ENCODE measurements at regions not wholly inside any gene's neighbourhood (a gene's known extent, or its start where the extent isn't known, plus 50 kb on each side); places are given as distances from the start of the nearest gene placed in this dataset.
A peak's percentile ranks its signal among the peaks of the same experiment; 100 is the strongest.

DNA sequence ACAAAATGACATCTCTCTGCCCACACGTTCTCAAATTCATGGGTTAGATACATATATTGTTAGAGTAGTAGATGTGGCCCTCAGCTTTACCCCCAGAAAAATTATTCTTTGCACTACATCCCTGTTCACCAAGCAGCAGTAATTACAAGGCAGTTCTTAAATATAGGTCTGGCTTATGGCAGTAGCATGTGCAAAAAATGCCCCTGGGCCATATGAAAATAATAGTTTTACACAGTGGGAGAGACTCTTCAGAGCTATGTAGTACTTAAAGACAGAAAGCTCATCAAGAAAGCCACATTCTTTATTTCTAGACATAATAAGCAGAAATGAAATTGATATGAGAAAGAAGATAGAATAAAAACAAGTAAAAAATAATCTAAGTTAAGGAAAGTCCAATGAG, 196.3 kb upstream of the FOXP2 start:
- Histone ChIP-seq H3K4me3 (replicated peaks in 1 of 4; ENCODE audit: control extremely low read depth in 1 of 4, insufficient read depth in 1 of 4, low read depth in 3 of 4, low read length in 4 of 4) (no peak overlapping the region), H2AFZ (ENCODE audit: low read length) (no peak overlapping the region), H3K4me2 (ENCODE audit: extremely low read depth, insufficient read depth, low read length) (no peak overlapping the region), H3K9me3 (ENCODE audit: control insufficient read depth, insufficient read depth, low read depth, low read length) (no peaks in the 10 kb centered on the region), H3K9ac (ENCODE audit: insufficient read depth, low read length) (no peak overlapping the region), H3K27me3 (ENCODE audit: control insufficient read depth, insufficient read depth, low read length) (no peaks in the 10 kb centered on the region), H4K20me1 (ENCODE audit: control insufficient read depth, extremely low read depth, insufficient read depth, low read length) (no peaks in the 10 kb centered on the region), H3K4me1 (ENCODE audit: control insufficient read depth, extremely low read depth, insufficient read depth, low read length) (no peaks in the 10 kb centered on the region), H3K36me3 (ENCODE audit: control insufficient read depth, insufficient read depth, low read length) (no peaks in the 10 kb centered on the region), H3K27ac (ENCODE audit: insufficient read depth, low read length) (no peak overlapping the region), H3K79me2 (ENCODE audit: control insufficient read depth, insufficient read depth, low read length) (no peaks in the 10 kb centered on the region)
- no peak for TF ChIP-seq CTCF (conservative IDR thresholded peaks at IDR 0.05 in 1 of 2, IDR thresholded peaks at IDR 0.05 in 1 of 2; ENCODE audit: low read depth in 1 of 2, low read length in 2 of 2)
- TF ChIP-seq EZH2 (IDR thresholded peaks at IDR 0.05; ENCODE audit: low read length, missing control alignments) = no peak
- no peak for DNase-seq (ENCODE audit: low read depth in 2 of 2)

DNA sequence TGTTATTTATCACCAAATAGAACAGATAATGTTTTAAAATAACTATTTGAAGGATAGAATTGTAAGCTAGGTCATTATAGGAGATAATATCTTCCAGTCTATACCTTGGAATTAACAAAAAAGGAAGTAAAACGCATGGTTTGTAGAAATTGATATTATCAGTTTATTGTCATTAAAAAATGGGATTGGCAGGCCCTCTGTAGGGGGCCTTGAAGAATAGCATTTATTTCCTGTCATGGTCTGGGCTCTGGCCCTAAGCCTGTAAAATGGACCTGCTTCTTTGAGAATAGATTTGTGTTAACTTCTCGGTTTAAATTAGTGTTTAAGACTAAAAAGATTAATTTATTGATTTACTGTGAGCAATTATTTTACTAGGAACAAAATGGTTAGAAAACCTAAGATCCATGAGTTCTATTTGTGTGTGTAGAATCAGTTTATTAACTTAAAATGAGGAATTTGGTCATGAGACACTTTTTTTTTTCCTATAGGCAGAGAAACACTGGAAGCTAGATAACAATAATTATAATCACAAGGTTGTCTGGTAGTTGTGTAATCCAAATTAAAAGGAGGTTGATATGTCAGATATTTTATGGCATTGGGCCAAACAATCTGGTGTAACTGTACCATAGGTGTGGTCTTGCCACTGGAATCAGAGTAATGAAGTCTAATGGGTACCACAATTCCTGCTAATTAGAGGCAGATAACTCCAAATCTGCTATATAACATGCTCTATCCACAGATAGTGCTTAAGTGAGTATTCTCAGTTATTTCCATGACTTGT, 197.4 kb upstream of the FOXP2 start:
- TF ChIP-seq CTCF (conservative IDR thresholded peaks at IDR 0.05 in 1 of 2, IDR thresholded peaks at IDR 0.05 in 1 of 2; ENCODE audit: low read depth in 1 of 2, low read length in 2 of 2) (no peak), EZH2 (IDR thresholded peaks at IDR 0.05; ENCODE audit: low read length, missing control alignments) (no peak)
- Histone ChIP-seq H3K36me3 (ENCODE audit: control insufficient read depth, insufficient read depth, low read length) (no peaks in the 10 kb centered on the region), H3K27ac (ENCODE audit: insufficient read depth, low read length) (no peak overlapping the region)

DNA sequence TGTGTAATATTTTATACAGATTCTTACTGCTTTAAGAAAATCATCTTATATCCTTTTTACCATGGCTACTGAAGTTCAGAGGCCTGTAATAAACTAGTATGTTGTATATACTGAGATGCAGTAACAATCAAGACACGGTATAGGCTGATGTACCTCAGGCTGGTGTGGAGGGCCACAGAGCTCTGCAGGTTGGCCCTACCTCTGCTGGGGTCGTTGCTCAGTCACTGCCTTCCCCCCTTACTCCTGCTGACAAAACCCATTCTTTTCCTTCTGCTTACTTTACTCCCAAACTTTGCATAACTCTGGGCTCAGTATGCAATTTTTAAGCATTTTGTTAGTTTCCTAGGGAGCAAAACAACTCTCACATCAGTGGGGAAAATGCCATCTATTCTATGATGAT, 200.1 kb upstream of the FOXP2 start:
- no peaks in the 10 kb centered on the region for H3K36me3 ChIP-seq (ENCODE audit: control insufficient read depth, insufficient read depth, low read length)
- no peaks in the 10 kb centered on the region for H3K9me3 ChIP-seq (ENCODE audit: control insufficient read depth, insufficient read depth, low read depth, low read length)
- no peak for DNase-seq (ENCODE audit: low read depth in 2 of 2)
- no peak overlapping the region for H3K4me3 ChIP-seq (replicated peaks in 1 of 4; ENCODE audit: control extremely low read depth in 1 of 4, insufficient read depth in 1 of 4, low read depth in 3 of 4, low read length in 4 of 4)
- H4K20me1 ChIP-seq (ENCODE audit: control insufficient read depth, extremely low read depth, insufficient read depth, low read length) = no peaks in the 10 kb centered on the region
- no peaks in the 10 kb centered on the region for H3K27me3 ChIP-seq (ENCODE audit: control insufficient read depth, insufficient read depth, low read length)
- H3K9ac ChIP-seq (ENCODE audit: insufficient read depth, low read length) = no peak overlapping the region
- H3K27ac ChIP-seq (ENCODE audit: insufficient read depth, low read length) = no peak overlapping the region
- H3K4me1 ChIP-seq (ENCODE audit: control insufficient read depth, extremely low read depth, insufficient read depth, low read length) = no peaks in the 10 kb centered on the region
- TF ChIP-seq CTCF (conservative IDR thresholded peaks at IDR 0.05 in 1 of 2, IDR thresholded peaks at IDR 0.05 in 1 of 2; ENCODE audit: low read depth in 1 of 2, low read length in 2 of 2) (no peak), EZH2 (IDR thresholded peaks at IDR 0.05; ENCODE audit: low read length, missing control alignments) (no peak)
- H2AFZ ChIP-seq (ENCODE audit: low read length) = no peak overlapping the region
- no peak overlapping the region for H3K4me2 ChIP-seq (ENCODE audit: extremely low read depth, insufficient read depth, low read length)
- H3K79me2 ChIP-seq (ENCODE audit: control insufficient read depth, insufficient read depth, low read length) = no peaks in the 10 kb centered on the region

More for the DNA sequence above, 197.4 kb upstream of the FOXP2 start:
- Histone ChIP-seq H3K4me3 (replicated peaks in 1 of 4; ENCODE audit: control extremely low read depth in 1 of 4, insufficient read depth in 1 of 4, low read depth in 3 of 4, low read length in 4 of 4) (no peak overlapping the region), H3K9ac (ENCODE audit: insufficient read depth, low read length) (no peak overlapping the region), H3K27me3 (ENCODE audit: control insufficient read depth, insufficient read depth, low read length) (no peaks in the 10 kb centered on the region), H4K20me1 (ENCODE audit: control insufficient read depth, extremely low read depth, insufficient read depth, low read length) (no peaks in the 10 kb centered on the region), H3K9me3 (ENCODE audit: control insufficient read depth, insufficient read depth, low read depth, low read length) (no peaks in the 10 kb centered on the region), H3K79me2 (ENCODE audit: control insufficient read depth, insufficient read depth, low read length) (no peaks in the 10 kb centered on the region), H3K4me2 (ENCODE audit: extremely low read depth, insufficient read depth, low read length) (no peak overlapping the region), H2AFZ (ENCODE audit: low read length) (no peak overlapping the region), H3K4me1 (ENCODE audit: control insufficient read depth, extremely low read depth, insufficient read depth, low read length) (no peaks in the 10 kb centered on the region)
- DNase-seq (ENCODE audit: low read depth in 2 of 2) = peak in 1 of 2 donors; percentile 9
